HG03520 (cell line): ENCODE measurements at regions not wholly inside any gene's neighbourhood (a gene's known extent, or its start where the extent isn't known, plus 50 kb on each side); places are given as distances from the start of the nearest gene placed in this dataset.
A peak's percentile ranks its signal among the peaks of the same experiment; 100 is the strongest.

Experiments used
- ATAC-seq: cut with Tn5 transposase; IDR thresholded peaks from one replicate; pipeline ENCODE4 v1.9.1; 2021; ENCODE audit warnings: mild to moderate bottlenecking, moderate library complexity; ENCODE audit not compliant: unreplicated experiment

DNA sequence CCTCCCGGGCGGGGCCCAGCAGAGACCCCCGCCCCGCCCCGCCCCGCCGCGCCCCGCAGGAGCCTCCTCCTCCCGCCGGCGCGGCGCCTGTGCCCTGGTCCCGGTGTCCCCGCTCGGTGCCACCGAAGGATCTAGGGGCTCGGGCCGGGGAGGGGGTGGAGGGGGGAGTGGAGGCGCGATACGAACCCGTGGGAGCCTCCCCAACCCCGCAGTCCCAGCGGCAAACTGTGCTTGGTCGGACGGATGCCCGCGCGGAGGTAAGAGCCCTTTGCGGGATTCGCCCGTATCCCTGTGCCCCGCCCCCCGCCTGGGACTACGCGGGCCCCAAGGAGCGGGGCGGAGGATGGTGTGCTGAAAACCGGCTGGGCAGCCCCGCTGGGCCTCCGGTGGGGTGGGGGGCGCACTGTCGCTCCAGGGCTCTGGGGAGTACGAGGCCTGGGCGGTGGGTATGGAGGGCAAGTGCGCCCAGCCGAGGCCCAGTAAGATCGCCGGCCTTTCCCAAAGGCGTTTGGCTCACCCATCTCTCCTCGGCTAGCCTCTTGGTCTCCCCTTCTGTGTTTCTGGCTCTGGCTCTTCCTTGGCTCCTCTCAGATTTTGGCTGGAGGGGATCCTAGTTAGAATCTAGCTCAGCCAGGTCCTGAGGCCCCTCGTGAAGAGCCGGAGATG lies 65.6 kb upstream of the POLG start:
- ATAC-seq = peak; percentile 16

DNA sequence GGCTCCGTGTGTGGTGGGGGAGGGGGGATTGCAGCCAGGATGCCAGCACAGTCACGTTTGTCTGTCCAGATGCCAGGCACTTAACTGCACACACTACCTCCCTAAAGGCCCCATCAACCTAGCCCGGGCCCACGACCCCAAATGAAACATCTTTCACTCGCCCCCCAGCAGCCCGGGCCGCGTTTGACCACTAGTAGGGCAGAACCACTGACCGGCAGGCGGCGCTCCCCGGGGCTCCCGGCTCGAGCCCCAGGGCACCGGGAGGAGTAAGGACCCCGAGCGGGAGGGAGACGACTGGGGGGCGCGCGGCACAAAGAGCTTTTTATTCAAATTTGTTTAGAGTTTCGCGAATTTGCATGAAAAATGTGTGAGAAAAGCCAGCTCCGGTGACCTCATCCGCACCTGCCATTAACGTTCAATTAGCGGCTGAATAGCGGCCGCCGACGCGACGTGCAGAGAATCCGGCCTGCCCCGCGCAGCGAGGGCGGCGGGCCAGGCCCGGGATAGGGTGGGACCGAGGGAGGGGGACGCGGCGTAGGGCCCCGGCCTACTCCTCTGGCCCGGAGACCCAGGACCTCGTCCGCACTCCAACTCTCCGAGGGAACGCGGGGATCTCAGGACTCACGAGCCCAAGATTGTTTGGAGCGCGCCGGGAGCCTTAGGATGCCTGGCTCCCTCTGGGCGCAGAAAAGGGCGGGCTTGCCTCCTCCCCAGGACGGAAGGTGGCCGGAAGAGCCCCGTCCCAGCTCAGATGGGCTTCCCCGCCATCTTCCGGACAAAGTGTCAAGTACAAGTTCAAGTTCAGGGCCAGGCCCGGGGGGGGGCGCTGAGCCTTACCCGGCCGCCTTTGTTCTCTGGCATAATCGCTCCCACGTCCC lies 64.9 kb upstream of the POLG start:
- peak; percentile 65 for ATAC-seq

DNA sequence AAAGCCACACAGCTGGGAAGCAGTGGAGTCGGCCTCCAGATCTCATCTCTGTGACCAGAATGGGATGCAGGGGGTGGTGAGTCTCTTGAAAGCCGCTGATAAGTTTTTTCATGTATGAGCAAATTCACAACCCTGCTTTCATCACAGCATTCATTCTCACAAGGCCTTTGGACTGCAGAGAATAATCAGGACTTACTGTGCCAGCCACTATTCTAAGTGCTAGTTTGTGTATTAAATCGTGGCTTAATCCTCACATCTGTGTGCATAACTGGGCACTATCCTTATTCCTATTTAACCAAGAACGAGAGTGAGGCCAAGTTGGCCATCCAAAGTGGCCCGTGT lies 64.2 kb upstream of the POLG start:
- ATAC-seq = no peak

DNA sequence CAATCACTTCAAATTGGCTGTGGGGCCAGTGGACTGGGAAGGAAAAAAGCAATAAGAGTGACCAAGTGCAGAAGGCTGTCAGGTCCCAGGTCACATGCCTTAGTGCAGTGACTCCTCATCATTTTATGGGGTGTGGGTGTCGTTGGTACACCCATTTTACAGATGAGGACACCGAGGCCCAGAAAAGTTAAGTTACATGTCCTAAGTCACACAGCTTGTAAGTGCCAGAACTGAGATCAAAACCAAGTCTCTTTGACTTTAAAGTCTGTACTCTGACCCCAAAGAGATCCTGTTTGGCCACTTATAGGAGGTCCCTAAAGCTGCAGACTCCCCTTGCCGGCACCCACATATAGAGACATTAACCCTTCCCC lies 63.0 kb upstream of the POLG start:
- no peak for ATAC-seq

DNA sequence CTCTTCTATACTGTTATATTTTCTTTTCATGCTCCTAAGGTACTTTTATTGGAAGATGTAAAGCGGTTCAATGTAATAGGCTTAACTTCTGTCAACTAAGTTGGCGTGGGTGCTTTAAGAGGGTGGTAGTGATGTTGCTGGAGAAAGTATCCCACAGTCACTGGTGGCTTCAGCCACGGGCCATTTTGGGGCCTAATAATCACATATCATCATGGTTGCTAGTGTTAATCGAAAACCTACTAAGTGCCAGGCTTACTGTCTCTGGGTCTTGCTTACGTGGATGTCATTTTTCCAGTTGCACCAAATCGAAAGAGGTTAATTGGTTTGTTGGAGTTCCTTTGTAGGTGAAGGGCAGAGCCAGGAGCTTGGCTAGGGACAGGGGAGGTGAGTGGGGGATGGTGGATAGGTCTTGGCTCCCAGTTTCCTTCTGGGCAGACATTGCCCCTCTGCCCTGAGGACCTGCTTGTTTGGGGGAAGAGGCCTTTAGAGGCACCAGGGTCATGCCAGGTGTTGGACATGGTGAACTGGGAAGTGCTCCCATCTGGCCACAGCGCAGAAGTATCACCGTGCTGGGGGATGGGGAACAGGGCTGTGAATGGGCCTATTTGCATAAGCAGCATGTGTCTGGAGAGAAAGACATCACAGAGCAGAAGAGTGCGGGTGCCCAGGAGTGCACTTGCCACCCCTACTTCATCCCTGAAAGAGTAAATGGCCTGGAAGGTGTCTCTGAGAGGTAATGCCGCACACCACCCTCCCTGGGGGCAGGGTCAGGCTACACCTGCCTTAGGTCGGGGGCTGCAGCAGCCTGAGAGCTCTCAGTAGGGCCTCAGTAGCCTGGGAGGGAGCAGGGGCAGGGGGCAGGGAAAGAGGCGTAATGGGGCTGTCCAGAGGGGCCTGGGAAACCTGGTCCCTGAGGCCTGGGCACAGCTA lies 62.4 kb upstream of the POLG start:
- no peak for ATAC-seq

DNA sequence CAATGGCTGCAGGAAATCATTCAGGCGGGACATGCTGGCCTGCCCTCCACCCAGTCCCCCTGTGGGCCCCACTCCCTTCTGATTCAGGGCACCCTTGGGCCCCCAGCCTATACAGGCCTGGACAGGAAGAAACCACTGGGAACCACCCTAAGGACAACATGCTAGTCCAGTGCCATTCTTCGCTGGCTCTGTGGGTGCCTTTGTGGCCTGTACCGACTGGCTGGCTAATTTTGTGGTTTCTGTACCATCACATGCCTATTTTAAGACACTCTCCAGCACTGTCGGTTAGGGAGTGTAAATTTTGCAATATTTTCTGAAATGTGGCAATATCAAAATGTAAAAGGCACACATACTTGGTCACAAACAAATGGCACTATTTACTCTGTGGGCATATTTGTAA lies 61.4 kb upstream of the POLG start:
- no peak for ATAC-seq

DNA sequence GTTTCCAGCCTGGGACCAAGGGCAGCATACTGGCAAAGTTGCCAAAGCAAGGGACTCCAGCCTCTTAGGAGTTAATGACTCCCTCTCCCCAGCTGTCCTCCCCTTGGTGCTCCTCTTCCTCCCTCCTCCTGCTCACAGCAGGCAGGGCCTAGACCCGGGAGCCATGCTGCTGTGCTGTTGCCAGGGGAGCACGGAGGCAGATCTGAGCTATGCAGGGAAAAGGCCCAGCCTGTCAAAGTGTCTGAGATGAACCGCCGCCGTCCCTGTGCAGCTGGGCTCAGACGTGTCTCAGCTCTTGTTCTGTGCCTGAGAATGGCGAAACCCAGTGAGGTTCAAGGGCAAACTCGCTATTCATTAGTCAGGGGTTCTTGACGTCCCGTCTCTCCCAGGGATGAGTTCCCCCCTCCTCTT lies 60.8 kb upstream of the POLG start:
- ATAC-seq = no peak

DNA sequence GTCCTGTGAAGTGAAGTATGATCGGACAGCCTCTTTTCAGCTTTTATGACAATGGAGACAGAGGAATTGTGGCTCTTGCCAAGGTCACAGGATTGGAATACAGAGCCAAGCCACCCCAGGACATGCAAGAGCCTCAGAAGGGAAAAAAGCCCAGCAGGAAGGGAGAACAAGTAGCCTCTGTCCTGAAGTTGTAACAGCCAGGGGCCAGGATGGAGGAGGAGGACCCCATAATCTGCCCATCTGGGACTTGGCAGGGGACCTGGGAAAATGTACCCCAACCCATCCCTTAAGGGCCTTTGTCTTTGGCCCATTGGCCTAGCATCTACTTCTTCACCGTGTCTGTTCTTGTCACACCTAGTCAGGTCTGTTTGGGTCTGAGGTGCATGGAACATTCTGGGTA lies 60.4 kb upstream of the POLG start:
- no peak for ATAC-seq

DNA sequence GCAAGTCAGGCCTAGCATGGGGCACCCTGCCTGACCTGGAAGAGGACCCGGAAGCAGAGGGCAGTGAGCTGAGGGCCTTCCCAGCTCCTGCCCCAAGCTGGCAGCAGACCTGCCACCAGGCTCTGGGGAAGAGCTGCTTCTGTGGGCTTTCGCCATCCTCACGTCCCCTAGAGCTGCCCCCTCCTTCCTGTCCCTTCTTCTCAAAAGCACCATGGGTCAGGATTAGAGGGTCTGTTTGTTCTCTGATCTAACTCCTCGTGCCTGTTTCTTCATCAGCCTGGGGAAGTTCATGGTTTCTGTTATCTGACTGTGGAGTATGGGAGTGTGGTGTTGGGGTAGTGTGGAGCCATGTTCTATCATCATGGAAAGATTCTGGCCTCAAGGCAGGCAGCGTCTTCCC lies 58.4 kb upstream of the POLG start:
- ATAC-seq = no peak

DNA sequence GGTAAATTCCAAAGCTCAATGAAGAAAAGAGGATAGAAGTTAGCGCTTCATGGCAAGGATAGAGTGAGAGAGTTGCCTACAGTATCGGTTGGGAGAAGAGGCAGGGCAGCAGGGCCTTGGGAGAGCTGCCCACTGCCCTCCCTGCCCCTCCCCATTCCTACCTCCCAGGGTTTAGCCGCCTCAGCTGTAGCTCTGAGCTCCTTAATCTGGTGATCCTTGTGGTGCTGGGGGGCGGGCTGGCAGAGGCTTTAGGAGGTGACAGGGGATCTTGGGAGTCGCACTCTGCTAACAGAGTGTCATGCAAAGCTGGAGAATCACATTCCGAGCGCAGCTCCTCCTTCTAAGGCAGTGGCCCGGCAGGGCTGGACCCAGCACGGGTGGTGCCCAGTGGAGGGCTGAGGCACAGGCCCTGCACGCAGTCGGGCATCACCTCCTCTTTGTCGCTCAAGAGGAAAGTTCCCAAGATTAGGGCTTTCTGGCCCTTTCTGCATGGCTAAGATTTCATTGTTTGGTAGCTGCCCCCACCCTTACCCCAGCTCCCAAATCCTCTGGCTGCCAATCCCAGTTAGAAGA lies 57.1 kb upstream of the POLG start:
- no peak for ATAC-seq

DNA sequence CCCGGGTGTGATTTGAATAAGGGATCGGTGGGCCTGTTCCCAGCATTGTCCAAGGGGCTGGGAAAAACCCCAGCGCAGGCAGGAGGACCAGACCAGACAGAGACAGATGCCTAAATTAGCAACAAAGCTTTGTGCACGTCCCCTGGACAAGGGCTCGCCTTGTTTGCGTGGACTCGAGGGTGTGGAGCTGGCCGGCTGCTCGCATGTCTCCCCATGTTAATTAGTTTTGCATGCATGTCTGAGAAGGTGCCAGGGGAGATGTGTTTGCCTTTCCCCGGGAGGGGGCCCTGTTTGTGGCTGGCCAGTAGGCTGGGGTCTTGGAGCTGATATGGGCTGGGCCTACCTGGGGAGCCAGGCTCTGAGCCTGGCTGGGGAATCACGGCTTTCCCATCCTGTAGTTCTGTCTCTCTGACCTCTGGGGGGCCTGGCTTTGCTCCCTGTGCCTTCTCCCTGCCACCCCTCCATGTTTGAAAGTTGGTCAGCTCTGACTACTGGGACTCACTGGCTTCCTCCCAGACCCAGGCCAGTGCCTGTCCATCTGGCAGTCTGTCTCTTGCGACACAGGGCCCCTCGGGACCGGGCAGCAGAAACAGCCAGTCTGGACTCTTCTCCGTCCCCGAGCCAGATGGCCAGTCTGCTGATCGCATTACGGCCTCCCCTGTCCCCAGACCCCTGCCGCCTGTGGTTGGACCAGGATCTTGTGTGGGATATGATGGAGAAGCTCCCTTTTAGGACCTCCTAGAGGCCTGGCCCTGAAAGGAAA lies 55.4 kb upstream of the POLG start:
- no peak for ATAC-seq

DNA sequence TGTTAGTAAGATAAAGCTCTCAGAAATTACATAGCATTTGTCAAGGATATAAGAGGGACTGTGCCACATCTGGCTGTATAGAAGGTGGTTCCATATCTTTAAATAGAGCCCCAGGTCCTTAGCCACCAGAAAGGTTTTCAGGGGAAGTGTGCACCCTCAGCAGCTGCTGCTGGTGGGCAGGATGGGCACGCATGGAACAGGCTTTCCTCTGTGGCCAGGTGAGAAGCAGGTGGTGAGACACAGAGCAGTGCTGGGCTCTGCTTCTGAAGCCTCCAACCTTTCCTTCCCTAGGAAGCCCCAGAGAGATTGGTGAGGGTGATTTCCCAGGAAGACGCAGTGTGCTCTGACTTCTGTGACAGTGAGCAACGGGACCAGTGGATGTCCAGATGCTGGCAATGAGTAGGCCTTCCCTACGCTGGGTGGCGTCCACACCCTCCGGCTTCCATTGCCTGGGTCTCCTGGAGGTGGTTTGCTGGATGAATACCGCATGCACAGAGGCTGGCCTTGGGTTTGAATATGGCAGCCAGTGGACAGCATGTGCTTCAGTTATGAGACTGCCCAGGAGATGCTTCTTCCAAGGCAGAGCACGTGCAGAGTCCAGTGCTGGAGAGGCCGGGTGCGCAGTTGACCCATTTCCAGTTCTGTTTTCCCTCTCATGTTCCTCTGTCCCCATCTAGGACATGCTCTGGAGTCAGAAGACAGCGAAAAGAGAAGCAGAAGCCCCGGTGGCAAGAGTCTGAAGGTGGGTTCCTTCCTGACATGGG lies 52.7 kb upstream of the POLG start:
- no peak for ATAC-seq

DNA sequence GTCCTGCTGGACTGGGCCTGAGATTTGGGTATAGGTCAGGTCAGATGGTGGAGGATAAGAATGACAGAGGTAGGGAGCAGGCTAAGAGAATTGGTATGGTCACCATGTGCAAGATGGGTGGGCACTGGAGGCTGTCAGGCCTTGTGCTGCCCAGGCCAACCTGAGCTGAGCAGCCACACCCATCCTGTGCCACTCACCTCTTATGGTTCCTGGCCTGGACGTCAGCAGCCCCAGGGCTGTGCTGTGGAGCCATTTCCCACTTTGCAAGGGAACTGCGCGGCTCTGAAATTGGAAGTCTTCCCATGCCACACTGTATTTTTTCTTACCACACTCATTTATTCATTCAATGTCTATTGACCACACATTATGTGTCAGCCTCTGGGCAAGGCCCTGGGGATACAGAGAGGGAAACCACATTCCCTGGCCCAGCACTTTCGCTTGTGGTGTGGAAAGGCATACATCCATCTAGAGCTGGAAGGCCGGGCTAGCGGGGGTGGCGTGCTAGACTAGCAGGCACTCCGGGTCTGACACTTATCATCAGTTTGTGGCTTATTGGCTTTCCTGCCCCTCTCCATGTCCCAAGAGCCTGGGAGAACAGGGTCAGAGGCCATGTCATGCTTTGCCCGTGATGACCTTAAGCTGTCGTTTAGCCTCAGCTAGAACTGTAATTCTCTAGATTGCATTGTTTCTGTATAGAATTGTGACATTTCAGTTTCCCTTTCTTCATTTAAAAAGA lies 51.1 kb upstream of the POLG start:
- no peak for ATAC-seq
